ENCODE measurements at regions not wholly inside any gene's neighbourhood (a gene's known extent, or its start where the extent isn't known, plus 50 kb on each side); places are given as distances from the start of the nearest gene placed in this dataset.
"Not testable (repeated sequence)": the region's sequence is repeated elsewhere in the genome, so short reads cannot be mapped to it uniquely, and the experiment has no call there.

DNA sequence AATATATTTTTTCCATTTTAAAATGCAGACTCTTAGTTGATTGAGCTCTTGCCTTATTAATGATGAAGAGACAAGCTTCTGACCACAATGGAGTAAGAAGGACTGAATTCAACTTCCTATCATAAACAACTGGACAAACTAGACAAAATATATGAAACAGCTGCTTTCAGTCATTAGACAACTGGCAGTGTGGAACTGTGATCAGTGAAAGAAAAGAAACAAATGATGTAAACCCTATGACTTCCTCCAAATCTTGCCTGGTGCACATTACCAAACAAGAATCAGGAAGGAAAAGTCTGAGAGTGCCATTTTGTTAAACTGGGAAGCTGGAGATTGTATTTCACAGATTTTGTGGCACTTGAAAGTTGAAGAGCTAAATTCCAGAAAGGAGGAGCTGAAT is 154.7 kb upstream of the ATXN7L3B start:
- in situ Hi-C loops (cut with HindIII; ENCODE audit: low sequenced_read_pairs): no loop called here

DNA sequence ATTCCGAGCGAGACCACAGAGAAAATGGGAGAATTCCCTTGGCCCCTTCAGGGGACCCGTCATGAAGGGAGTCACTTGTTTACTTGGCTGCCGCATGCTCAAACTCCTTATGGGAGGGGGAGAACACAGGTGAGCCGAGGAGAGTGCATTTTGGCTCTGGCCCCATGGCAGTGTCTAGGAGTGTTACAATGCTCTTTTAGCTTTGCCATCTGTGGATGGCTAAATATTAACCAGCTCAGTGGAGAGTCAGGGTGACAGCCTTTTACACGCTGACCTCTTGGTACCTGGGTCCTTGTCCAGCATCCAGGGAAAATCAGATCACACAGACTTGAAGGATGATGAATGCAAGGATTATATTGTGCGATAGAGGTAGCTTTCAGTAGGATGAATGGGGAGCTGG is 146.4 kb upstream of the ATXN7L3B start:
- TF ChIP-seq, protein P1, sequence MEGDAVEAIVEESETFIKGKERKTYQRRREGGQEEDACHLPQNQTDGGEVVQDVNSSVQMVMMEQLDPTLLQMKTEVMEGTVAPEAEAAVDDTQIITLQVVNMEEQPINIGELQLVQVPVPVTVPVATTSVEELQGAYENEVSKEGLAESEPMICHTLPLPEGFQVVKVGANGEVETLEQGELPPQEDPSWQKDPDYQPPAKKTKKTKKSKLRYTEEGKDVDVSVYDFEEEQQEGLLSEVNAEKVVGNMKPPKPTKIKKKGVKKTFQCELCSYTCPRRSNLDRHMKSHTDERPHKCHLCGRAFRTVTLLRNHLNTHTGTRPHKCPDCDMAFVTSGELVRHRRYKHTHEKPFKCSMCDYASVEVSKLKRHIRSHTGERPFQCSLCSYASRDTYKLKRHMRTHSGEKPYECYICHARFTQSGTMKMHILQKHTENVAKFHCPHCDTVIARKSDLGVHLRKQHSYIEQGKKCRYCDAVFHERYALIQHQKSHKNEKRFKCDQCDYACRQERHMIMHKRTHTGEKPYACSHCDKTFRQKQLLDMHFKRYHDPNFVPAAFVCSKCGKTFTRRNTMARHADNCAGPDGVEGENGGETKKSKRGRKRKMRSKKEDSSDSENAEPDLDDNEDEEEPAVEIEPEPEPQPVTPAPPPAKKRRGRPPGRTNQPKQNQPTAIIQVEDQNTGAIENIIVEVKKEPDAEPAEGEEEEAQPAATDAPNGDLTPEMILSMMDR (IDR thresholded peaks at IDR 0.05; ENCODE audit: low read depth, low read length): no peak
- no peak for DNase-seq (ENCODE audit: low read depth, low spot score)

More for the DNA sequence above, 154.7 kb upstream of the ATXN7L3B start:
- TF ChIP-seq, protein P1 (IDR thresholded peaks at IDR 0.05; ENCODE audit: low read depth, low read length): no peak
- DNase-seq (ENCODE audit: low read depth, low spot score): no peak
- H3K4me3 ChIP-seq (ENCODE audit: low read depth, low read length): no peak overlapping the region

DNA sequence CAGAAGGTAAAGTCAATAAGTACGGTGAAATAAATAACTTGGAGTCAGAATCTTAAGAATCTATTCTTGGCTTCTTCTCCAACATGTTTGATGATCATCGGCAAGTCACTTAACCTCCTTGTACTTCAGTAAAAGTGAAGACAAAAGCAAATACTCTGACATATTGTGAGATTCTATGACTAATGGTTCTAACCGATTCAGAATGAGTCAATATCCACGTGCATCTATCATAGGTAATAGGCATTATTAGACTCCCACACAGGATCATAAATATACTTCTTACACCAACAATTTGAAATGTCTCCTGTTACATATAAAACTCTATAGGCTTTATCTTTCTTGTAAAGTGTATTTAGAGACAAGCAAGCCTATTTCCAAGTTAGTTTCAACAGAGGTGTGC is 144.4 kb upstream of the ATXN7L3B start:
- in situ Hi-C loops (cut with HindIII; ENCODE audit: low sequenced_read_pairs): no loop called here

More for the DNA sequence above, 146.4 kb upstream of the ATXN7L3B start:
- in situ Hi-C loops (cut with HindIII; ENCODE audit: low sequenced_read_pairs): no loop called here
- H3K4me3 ChIP-seq (ENCODE audit: low read depth, low read length): no peak overlapping the region

DNA sequence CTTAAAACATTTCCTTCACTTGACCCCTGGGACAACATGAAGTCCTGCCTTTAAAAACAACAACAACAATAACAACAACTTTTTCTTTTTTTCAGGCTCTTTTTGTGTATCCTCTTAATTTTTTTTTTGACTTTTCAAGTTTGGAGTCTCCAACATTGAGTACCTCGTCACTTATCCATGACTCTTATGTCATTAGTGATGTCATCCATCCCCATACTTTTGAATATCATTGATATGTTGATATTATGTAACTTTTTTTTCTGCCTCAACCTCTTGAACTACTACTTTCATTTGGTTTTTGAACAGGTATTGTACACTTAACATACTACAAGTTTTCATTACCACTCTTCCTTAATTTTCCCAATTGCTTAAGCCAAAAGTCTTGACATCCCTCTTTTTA is 143.0 kb upstream of the ATXN7L3B start:
- H3K4me3 ChIP-seq (ENCODE audit: low read depth, low read length): no peak overlapping the region
- TF ChIP-seq, protein P1 (IDR thresholded peaks at IDR 0.05; ENCODE audit: low read depth, low read length): no peak
- in situ Hi-C loops (cut with HindIII; ENCODE audit: low sequenced_read_pairs): no loop called here
- DNase-seq (ENCODE audit: low read depth, low spot score): no peak

More for the DNA sequence above, 144.4 kb upstream of the ATXN7L3B start:
- H3K4me3 ChIP-seq (ENCODE audit: low read depth, low read length): no peak overlapping the region
- DNase-seq (ENCODE audit: low read depth, low spot score): no peak
- TF ChIP-seq, protein P1 (IDR thresholded peaks at IDR 0.05; ENCODE audit: low read depth, low read length): no peak

DNA sequence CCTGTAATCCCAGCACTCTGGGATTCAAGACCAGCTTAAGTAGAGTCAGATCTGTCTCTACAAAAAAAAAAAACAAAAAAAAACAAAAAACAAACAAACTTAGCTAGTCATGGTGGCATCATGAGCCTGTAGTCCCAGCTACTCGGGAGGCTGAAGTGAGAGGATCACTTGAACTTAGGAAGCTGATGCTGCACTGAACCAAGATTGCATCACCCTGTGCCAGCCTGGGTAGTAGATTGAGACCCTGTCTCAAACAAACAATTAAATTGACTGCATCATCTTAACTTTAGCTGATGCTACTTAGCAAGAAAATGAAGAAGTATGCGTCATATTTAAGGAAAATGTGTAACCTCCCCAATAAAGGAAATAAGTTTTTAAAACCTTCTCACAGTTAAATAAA is 136.6 kb upstream of the ATXN7L3B start:
- DNase-seq (ENCODE audit: low read depth, low spot score): no peak
- TF ChIP-seq, protein P1 (IDR thresholded peaks at IDR 0.05; ENCODE audit: low read depth, low read length): no peak
- no peak overlapping the region for H3K4me3 ChIP-seq (ENCODE audit: low read depth, low read length)
- in situ Hi-C loops (cut with HindIII; ENCODE audit: low sequenced_read_pairs): no loop called here

DNA sequence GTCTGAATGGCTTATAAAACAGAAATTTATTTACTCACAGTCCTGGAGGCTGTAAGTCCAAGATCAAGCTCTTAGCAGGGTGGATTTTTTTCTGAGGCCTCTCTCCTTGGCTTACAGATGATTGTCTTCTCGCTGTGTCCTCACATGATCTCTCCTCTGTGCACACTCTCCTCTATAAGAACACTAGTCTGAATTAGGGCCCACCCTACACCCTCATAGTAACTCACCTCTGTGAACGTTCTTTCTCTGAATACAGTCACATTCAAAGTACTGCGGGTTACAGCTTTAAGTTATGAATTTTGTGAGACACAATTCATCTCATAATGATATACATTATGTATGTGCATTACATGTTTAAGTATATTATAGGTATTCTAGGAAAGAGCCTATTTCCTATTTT is 135.7 kb upstream of the ATXN7L3B start:
- in situ Hi-C loops (cut with HindIII; ENCODE audit: low sequenced_read_pairs): no loop called here
- TF ChIP-seq, protein P1 (IDR thresholded peaks at IDR 0.05; ENCODE audit: low read depth, low read length): no peak
- DNase-seq (ENCODE audit: low read depth, low spot score): no peak
- H3K4me3 ChIP-seq (ENCODE audit: low read depth, low read length): no peak overlapping the region

DNA sequence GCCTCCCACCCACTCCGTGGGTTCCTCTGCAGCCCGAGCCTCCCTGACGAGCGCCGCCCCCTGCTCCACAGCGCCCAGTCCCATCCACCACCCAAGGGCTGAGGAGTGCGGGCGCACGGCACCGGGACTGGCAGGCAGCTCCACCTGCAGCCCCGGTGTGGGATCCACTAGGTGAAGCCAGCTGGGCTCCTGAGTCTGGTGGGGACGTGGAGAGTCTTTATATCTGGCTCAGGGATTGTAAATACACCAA is 134.5 kb upstream of the ATXN7L3B start:
- DNase-seq (ENCODE audit: low read depth, low spot score); H3K4me3 ChIP-seq (ENCODE audit: low read depth, low read length); in situ Hi-C loops (cut with HindIII; ENCODE audit: low sequenced_read_pairs): not testable (repeated sequence)
